ENCODE measurements at regions not wholly inside any gene's neighbourhood (a gene's known extent, or its start where the extent isn't known, plus 50 kb on each side); places are given as distances from the start of the nearest gene placed in this dataset.

DNA sequence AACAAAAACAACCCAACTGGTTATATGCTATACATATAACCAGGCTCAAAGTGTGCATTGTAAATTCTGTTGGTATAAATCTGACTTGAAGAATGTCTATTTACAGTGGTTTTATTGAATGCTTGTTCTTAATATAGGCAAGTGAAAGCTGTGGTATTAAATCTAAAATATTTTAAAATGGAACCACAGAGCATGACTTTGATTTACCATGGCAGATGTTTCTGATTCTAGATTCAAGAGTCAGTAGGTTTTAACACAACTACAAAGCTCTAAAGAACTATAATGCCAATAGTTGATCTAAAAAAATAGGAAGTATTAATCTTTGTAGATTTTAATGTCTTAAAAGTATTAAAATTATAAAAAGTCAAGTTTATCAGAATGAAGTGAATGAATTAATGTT, 141.9 kb upstream of the PLSCR5 start:
- TF ChIP-seq, protein P1, sequence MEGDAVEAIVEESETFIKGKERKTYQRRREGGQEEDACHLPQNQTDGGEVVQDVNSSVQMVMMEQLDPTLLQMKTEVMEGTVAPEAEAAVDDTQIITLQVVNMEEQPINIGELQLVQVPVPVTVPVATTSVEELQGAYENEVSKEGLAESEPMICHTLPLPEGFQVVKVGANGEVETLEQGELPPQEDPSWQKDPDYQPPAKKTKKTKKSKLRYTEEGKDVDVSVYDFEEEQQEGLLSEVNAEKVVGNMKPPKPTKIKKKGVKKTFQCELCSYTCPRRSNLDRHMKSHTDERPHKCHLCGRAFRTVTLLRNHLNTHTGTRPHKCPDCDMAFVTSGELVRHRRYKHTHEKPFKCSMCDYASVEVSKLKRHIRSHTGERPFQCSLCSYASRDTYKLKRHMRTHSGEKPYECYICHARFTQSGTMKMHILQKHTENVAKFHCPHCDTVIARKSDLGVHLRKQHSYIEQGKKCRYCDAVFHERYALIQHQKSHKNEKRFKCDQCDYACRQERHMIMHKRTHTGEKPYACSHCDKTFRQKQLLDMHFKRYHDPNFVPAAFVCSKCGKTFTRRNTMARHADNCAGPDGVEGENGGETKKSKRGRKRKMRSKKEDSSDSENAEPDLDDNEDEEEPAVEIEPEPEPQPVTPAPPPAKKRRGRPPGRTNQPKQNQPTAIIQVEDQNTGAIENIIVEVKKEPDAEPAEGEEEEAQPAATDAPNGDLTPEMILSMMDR (conservative IDR thresholded peaks at IDR 0.05): no peak
- no peak for TF ChIP-seq ZFX (IDR thresholded peaks at IDR 0.05)
